BJ (cell line): ENCODE measurements at regions not wholly inside any gene's neighbourhood (a gene's known extent, or its start where the extent isn't known, plus 50 kb on each side); places are given as distances from the start of the nearest gene placed in this dataset.

Experiments
- CTCF ChIA-PET: fragments of 350-600 bp; formaldehyde crosslinking; extraction: SDS; loops from one replicate; lab custom pipeline; 2021; ENCODE audit warnings: antibody characterized with exemption, inconsistent platforms; lab: Yijun Ruan, JAX
- POLR2A ChIA-PET: fragments of 300-600 bp; sonication (Branson Sonifier 250); formaldehyde crosslinking; extraction: SDS; loops from one replicate; lab custom pipeline; 2021; ENCODE audit warnings: antibody characterized with exemption; lab: Charles Lee
- DNase-seq: peaks from one replicate; pipeline ENCODE4 v3.0.0-alpha.2; 2011; ENCODE audit warnings: low read depth
- H3K27me3 ChIP-seq: 2 replicates; pipeline ENCODE4 v1.6.0; 2011; ENCODE audit warnings: low read length; ENCODE audit not compliant: control insufficient read depth, insufficient read depth
- H3K36me3 ChIP-seq: 2 replicates; pipeline ENCODE4 v1.5.1; 2011; ENCODE audit warnings: low read length; ENCODE audit not compliant: control insufficient read depth, insufficient read depth
- H3K4me3 ChIP-seq: 2 replicates; pipeline ENCODE4 v1.5.1; 2011; ENCODE audit warnings: low read depth, mild to moderate bottlenecking, control low read depth, low read length
- CTCF ChIP-seq: IDR thresholded peaks from 2 replicates; pipeline ENCODE4 v1.5.1; 2011; ENCODE audit warnings: low read depth, mild to moderate bottlenecking, control low read depth, inconsistent platforms, low read length, moderate library complexity; ENCODE audit not compliant: insufficient read depth

DNA sequence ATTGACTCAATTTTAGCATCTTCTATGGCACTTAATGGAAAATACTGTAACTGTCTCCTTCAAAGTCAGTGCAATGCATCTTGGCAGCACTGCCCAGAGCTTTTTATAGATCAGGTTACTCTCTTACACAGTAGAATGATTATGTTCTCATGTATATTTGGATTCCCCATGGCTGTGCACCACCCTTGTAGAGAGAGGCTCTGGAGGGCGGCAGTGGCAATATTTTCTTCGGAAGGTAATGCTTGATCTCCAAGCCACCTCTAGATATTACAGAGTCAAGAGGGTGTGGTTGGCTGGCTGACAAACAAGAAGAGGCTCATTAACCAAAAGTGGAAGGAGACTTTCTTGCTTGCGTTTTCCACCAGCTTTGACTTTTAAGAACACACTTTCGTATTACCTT, 72.8 kb upstream of the ARSJ start:
- CTCF ChIA-PET: no interaction called here
- H3K4me3 ChIP-seq: no peak overlapping the region
- H3K27me3 ChIP-seq: no peaks in the 10 kb centered on the region
- no peak for DNase-seq
- no peak for TF ChIP-seq CTCF
- POLR2A ChIA-PET: no interaction called here
- no peaks in the 10 kb centered on the region for H3K36me3 ChIP-seq

- ChIA-PET CTCF (no interaction called here), POLR2A (no interaction called here)
- Histone ChIP-seq H3K36me3 (no peaks in the 10 kb centered on the region), H3K4me3 (no peak overlapping the region), H3K27me3 (no peaks in the 10 kb centered on the region)
- TF ChIP-seq CTCF: no peak
- no peak for DNase-seq
These were observed 77.2 kb upstream of the ARSJ start for GRCh38 chr4:114056599-114056998.

DNA sequence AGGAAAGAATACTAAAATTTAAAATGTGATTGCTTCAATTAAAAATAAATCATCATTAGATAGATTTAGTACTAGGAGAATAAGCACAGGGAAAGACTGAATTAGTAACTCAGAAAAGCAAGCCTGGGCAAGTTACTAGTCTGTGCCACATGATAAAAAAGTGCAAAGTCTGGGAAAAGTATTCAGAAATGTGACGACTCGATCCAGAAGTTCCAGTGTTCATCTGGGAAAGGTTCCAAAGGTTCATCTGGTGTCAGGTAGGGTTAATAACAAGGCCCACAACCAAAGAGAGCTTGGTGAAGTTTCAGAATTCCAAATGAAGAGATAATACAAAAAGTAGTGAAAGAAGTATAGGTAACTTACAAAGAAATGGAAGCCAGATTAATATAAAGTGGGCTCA, 78.3 kb upstream of the ARSJ start:
- Histone ChIP-seq H3K27me3 (no peaks in the 10 kb centered on the region), H3K4me3 (no peak overlapping the region), H3K36me3 (no peaks in the 10 kb centered on the region)
- ChIA-PET CTCF (no interaction called here), POLR2A (no interaction called here)
- DNase-seq: no peak
- no peak for TF ChIP-seq CTCF

DNA sequence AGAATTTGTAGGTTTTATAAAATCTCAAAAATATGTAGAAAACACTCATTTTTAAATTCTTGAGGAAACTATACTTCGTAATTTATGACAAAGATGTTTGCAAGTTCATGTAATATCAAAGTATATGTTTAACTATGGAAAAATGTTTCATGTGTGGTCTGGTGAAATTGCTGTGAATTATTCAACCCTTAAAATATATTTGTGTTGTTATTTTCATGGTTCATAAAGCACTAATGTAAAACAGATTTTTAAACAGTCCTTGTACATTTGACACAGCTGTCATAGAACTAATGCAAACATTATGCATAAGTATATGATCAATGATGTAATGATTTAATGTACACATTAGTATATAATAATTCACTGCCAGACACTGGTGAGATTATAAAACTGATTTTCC, 83.1 kb upstream of the ARSJ start:
- no peak for DNase-seq

GRCh38 chr4:114072781-114073180, 93.3 kb upstream of the ARSJ start:
- Histone ChIP-seq H3K27me3 (no peaks in the 10 kb centered on the region), H3K36me3 (no peaks in the 10 kb centered on the region), H3K4me3 (no peak overlapping the region)
- no peak for TF ChIP-seq CTCF
- CTCF ChIA-PET: interaction anchor here (1.7 kb wide), 1 partner anchor 85 kb away, joined by 4 read pairs; no protein-coding TSS in a partner anchor
- DNase-seq: no peak
- POLR2A ChIA-PET: no interaction called here

More for the DNA sequence above, 83.1 kb upstream of the ARSJ start:
- H3K36me3 ChIP-seq: no peaks in the 10 kb centered on the region
- CTCF ChIA-PET: no interaction called here
- H3K4me3 ChIP-seq: no peak overlapping the region
- no peaks in the 10 kb centered on the region for H3K27me3 ChIP-seq
- POLR2A ChIA-PET: no interaction called here
- TF ChIP-seq CTCF: no peak
